Right cardiac atrium (tissue), 5 donors: ENCODE measurements at regions not wholly inside any gene's neighbourhood (a gene's known extent, or its start where the extent isn't known, plus 50 kb on each side); places are given as distances from the start of the nearest gene placed in this dataset.
"Not testable (repeated sequence)": the region's sequence is repeated elsewhere in the genome, so short reads cannot be mapped to it uniquely, and the experiment has no call there.

Experiments
- ATAC-seq, 2 donors: fragments of 200-7000 bp; cut with Tn5 transposase; one replicate each; pipeline versions ENCODE4 v1.8.0 to v1.9.1; 2020; ENCODE audit warnings: moderate library complexity in 2 of 2, mild to moderate bottlenecking in 1 of 2
- DNase-seq, 3 donors: peaks; one replicate each; pipeline ENCODE4 v3.0.0-alpha.2; 2020
- H3K27ac ChIP-seq: one replicate; pipeline ENCODE4 v1.5.1; 2013; ENCODE audit warnings: mild to moderate bottlenecking, low read length, control low read depth, moderate library complexity
- H3K27me3 ChIP-seq: one replicate; pipeline ENCODE4 v1.6.1; 2013; ENCODE audit not compliant: control insufficient read depth, insufficient read depth
- H3K4me1 ChIP-seq: one replicate; pipeline ENCODE4 v1.6.1; 2013; ENCODE audit warnings: low read length; ENCODE audit not compliant: control insufficient read depth, insufficient read depth
- H3K4me3 ChIP-seq: one replicate; pipeline ENCODE4 v1.5.1; 2013; ENCODE audit warnings: low read length, control low read depth
- H3K9me3 ChIP-seq: one replicate; pipeline ENCODE4 v1.6.1; 2013; ENCODE audit warnings: low read length; ENCODE audit not compliant: control insufficient read depth
- WGBS: extraction: QIAGEN DNeasy Blood & Tissue Kit; methylation state at CpG from one replicate; pipeline ENCODE4 v1.1.7; 2013; 5-methylcytosine and 5-hydroxymethylcytosine counted together
- intact Hi-C, 4 donors: fragments of 100-400 bp; cut with DNase I; formaldehyde crosslinking; loops; one replicate each; pipeline versions ENCODE4 v1.11.0 to v1.14.0; 2022 to 2023
- donor health status: healthy with polysubstance abuse.
- donor health status: DM: no; HTN: yes; CAD: no.
- donor health status: DM: no; HTN: no; CAD: no.
- donor health status: DM: no; HTN: yes; CAD: no; lungs with severe emphysema.
- donor health status: DM: yes; HTN: yes; CAD: no.

DNA sequence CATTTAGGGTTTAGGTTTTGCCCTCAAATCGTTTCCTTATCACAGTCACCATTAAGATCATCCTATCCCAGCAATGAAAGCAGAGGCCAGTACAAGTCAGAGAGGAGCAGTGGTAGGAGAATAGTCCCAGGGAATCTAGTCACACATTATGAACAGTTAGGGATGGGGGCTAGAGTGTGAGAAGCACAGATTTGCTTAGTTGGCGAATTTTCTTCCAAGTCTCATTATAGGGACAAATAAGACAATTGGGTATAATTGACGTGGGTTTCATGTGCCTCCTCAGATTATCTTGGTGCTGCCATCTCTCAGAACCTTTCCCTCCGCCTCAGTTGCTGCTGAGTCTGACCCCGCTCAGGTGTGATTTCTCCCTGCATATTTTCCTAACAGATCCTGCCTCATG is 407.1 kb downstream of the SQOR start:
- H3K4me1 ChIP-seq = no peaks in the 10 kb centered on the region
- no peaks in the 10 kb centered on the region for H3K9me3 ChIP-seq
- ATAC-seq = no peak
- H3K27ac ChIP-seq = no peak overlapping the region
- no peak overlapping the region for H3K4me3 ChIP-seq
- intact Hi-C loops = no loop called here
- 79% methylated on average over 5 of the region's 5 CpGs for WGBS
- no peak for DNase-seq
- H3K27me3 ChIP-seq = no peaks in the 10 kb centered on the region

GRCh38 chr15:46059921-46060594 is 425.2 kb downstream of the SQOR start:
- Histone ChIP-seq H3K4me1 (peaks cover 4% of the 10 kb centered on the region), H3K27me3 (no peaks in the 10 kb centered on the region), H3K9me3 (no peaks in the 10 kb centered on the region), H3K27ac (no peak overlapping the region), H3K4me3 (no peak overlapping the region)
- peak; percentile 18 to 48 for ATAC-seq
- intact Hi-C loops = no loop called here
- peak in 1 of 3 donors; percentile 54 for DNase-seq
- WGBS = 56% methylated on average over 3 of the region's 3 CpGs

GRCh38 chr15:46061002-46061401 is 426.2 kb downstream of the SQOR start:
- 82% methylated on average over 5 of the region's 5 CpGs for WGBS
- H3K27ac ChIP-seq = no peak overlapping the region
- H3K4me3 ChIP-seq = no peak overlapping the region
- intact Hi-C loops = no loop called here
- no peaks in the 10 kb centered on the region for H3K27me3 ChIP-seq
- ATAC-seq (no peak), DNase-seq (no peak)
- H3K4me1 ChIP-seq = peaks cover 4% of the 10 kb centered on the region
- H3K9me3 ChIP-seq = no peaks in the 10 kb centered on the region

DNA sequence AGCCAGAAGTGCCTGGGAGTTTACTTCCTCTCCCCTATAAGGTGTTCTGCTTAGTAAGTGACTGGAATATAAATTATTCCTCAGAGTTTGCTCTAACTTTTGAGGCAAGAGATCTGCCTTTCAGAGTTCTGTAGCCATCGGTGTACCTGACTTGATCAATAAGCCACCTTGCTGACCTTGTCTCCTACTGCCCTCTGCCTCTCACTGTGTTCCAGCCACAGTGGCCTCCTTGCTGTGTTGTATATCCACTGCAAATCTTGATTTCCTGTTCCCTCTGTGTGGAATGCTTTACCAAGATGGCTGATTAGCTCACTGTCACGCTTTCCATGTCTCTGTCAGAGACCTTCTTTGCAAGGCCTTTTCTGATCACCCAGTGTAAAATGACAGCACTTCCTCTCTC is 442.4 kb downstream of the SQOR start:
- no peaks in the 10 kb centered on the region for H3K27me3 ChIP-seq
- intact Hi-C loops = no loop called here
- no peak overlapping the region for H3K27ac ChIP-seq

DNA sequence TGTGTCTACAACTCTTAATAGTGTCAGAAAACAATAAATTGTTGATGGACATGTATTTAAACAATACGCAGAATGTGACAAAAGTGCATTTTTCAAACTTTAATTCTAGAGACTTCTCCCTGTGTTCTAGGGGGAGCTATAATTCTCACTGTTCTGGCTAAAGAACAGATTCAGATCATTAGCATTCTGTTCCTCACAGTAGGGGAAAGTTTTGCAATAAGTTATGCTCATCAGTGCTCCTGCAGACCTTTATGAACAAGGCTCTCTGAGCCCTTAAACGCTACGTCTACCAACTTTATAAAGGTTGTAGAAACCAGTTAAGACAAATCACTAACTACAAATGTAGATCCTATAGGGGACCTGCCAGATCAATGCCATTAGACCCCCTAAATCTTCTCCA is 444.2 kb downstream of the SQOR start:
- Histone ChIP-seq H3K27ac (no peak overlapping the region), H3K4me1 (no peaks in the 10 kb centered on the region), H3K27me3 (no peaks in the 10 kb centered on the region), H3K4me3 (no peak overlapping the region), H3K9me3 (no peaks in the 10 kb centered on the region)
- 97% methylated on average over 3 of the region's 3 CpGs for WGBS
- no peak for ATAC-seq
- DNase-seq = no peak
- intact Hi-C loops = no loop called here

More for the DNA sequence above, 442.4 kb downstream of the SQOR start:
- WGBS = 90% methylated on average over 2 of the region's 2 CpGs
- Histone ChIP-seq H3K9me3 (no peaks in the 10 kb centered on the region), H3K4me1 (no peaks in the 10 kb centered on the region), H3K4me3 (no peak overlapping the region)
- no peak for ATAC-seq
- DNase-seq = no peak

DNA sequence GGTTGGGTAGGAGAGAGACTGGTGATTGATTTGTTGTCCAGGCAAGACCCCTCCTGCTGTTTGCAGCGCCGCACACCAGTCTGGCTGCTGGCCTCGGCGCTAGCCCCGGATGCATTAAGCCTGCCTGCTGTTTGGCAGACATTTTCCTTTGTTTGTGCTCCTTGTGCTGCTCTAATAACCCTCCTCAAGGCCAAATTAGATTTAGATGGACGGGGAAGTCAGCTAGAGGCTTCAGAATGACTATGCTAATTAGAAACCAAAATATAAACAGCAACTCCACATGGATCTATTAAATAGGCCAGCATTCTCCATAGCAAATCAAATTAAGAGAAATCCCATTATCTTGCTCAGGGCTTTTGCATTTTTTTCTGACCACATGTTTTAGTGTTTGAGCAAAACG is 445.2 kb downstream of the SQOR start:
- no peak for ATAC-seq

GRCh38 chr15:46088486-46089445 is 453.9 kb downstream of the SQOR start:
- no peaks in the 10 kb centered on the region for H3K4me1 ChIP-seq
- no peaks in the 10 kb centered on the region for H3K9me3 ChIP-seq
- H3K27me3 ChIP-seq = no peaks in the 10 kb centered on the region
- no peak overlapping the region for H3K4me3 ChIP-seq
- peak in 1 of 2 donors; percentile 66 for ATAC-seq
- intact Hi-C loops = no loop called here
- DNase-seq = no peak
- 64% methylated on average over 3 of the region's 3 CpGs for WGBS
- no peak overlapping the region for H3K27ac ChIP-seq

More for the DNA sequence above, 445.2 kb downstream of the SQOR start:
- Histone ChIP-seq H3K9me3 (no peaks in the 10 kb centered on the region), H3K4me3 (no peak overlapping the region), H3K27ac (no peak overlapping the region), H3K4me1 (no peaks in the 10 kb centered on the region), H3K27me3 (no peaks in the 10 kb centered on the region)
- peak in 2 of 3 donors; percentile 33 to 51 for DNase-seq
- 21% methylated on average over 7 of the region's 7 CpGs for WGBS
- intact Hi-C loops = no loop called here

DNA sequence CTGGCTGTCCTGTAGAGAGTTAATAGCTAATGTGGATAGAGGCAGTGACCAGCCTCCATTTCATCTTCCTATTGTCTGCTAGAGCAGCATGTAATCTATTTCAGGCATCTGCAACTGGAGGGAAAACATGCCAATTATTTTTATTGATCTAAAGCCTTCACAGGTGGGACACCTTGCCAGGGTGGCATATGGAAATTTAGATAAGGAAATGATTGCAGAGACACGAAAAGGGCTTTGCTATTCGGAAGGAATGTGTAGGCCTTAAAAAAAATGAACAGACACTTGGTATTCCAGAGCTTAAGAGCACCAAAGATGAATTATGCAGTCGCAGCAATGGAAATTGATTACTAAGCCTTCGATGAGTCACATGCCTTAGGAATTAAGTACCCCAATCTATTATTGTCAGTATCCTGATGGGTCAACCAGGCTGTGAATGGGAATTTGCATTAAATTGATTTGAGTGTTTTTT is 454.7 kb downstream of the SQOR start:
- H3K4me3 ChIP-seq = no peak overlapping the region
- no peak overlapping the region for H3K27ac ChIP-seq
- DNase-seq = no peak
- ATAC-seq = no peak
- no peaks in the 10 kb centered on the region for H3K9me3 ChIP-seq
- H3K27me3 ChIP-seq = no peaks in the 10 kb centered on the region
- H3K4me1 ChIP-seq = peaks cover 1% of the 10 kb centered on the region
- 61% methylated on average over 4 of the region's 4 CpGs for WGBS
- intact Hi-C loops = no loop called here

- Histone ChIP-seq H3K27ac (no peak overlapping the region), H3K27me3 (no peaks in the 10 kb centered on the region), H3K4me1 (peaks cover 2% of the 10 kb centered on the region), H3K9me3 (no peaks in the 10 kb centered on the region), H3K4me3 (no peak overlapping the region)
- intact Hi-C loops = no loop called here
- DNase-seq = peak in 1 of 3 donors; percentile 46
- WGBS = 70% methylated on average over 16 of the region's 16 CpGs
- no peak for ATAC-seq
These were observed 457.1 kb downstream of the SQOR start for GRCh38 chr15:46091860-46092450.

- H3K27me3 ChIP-seq, H3K4me3 ChIP-seq, intact Hi-C loops, H3K27ac ChIP-seq, ATAC-seq, H3K4me1 ChIP-seq, H3K9me3 ChIP-seq: not testable (repeated sequence)
- peak in 1 of 3 donors; percentile 57 for DNase-seq
- 97% methylated on average over 32 of the region's 32 CpGs for WGBS
These were observed 463.2 kb downstream of the SQOR start for GRCh38 chr15:46098006-46098405.

- DNase-seq (no peak), ATAC-seq (no peak)
- Histone ChIP-seq H3K4me3 (no peak overlapping the region), H3K27me3 (no peaks in the 10 kb centered on the region), H3K27ac (no peak overlapping the region), H3K9me3 (no peaks in the 10 kb centered on the region), H3K4me1 (no peaks in the 10 kb centered on the region)
- WGBS = 62% methylated on average over 2 of the region's 2 CpGs
- intact Hi-C loops = no loop called here
These were observed 475.9 kb downstream of the SQOR start for GRCh38 chr15:46110755-46111154.
